SK-N-SH (cell line): ENCODE measurements at regions not wholly inside any gene's neighbourhood (a gene's known extent, or its start where the extent isn't known, plus 50 kb on each side); places are given as distances from the start of the nearest gene placed in this dataset.

Experiments
- CTCF ChIA-PET: fragments of 300-600, 350-600 bp; formaldehyde crosslinking; extraction: SDS; loops from one replicate; lab custom pipeline; 2021; lab: Yijun Ruan, JAX
- POLR2A ChIA-PET: fragments of 350-600 bp; sonication (Branson Sonifier 250); formaldehyde crosslinking; extraction: SDS; loops from one replicate; lab custom pipeline; 2020; ENCODE audit warnings: antibody characterized with exemption, inconsistent platforms; lab: Yijun Ruan, JAX
- DNase-seq: peaks from one replicate; pipeline ENCODE4 v3.0.0; 2012
- H2AFZ ChIP-seq: fragments of 200-600 bp; sonication (generic); 2 replicates; pipeline ENCODE4 v1.8.1; 2016; ENCODE audit warnings: antibody characterized with exemption, mild to moderate bottlenecking, low read depth
- H3F3A ChIP-seq: fragments of 200-600 bp; sonication (generic); replicated peaks from 2 replicates; pipeline ENCODE3; 2016; ENCODE audit warnings: antibody characterized with exemption, mild to moderate bottlenecking; ENCODE audit not compliant: insufficient read depth
- H3K27ac ChIP-seq, 2 experiments: fragments of 200-500 bp in 1 of 2; fragments of 200-600 bp in 1 of 2; sonication (Bioruptor generic) in 1 of 2; sonication (generic), shearing (Covaris generic) in 1 of 2; 2 replicates each; pipeline versions ENCODE4 v1.5.1 to v1.6.1; 2014 to 2016; ENCODE audit warnings: low read depth in 2 of 2, inconsistent platforms in 1 of 2, low read length in 1 of 2, mild to moderate bottlenecking in 1 of 2, mixed read lengths in 1 of 2
- H3K27me3 ChIP-seq: fragments of 200-600 bp; sonication (generic), shearing (Covaris generic); 2 replicates; pipeline ENCODE4 v1.6.1; 2016; ENCODE audit warnings: mixed run types; ENCODE audit not compliant: insufficient read depth
- H3K36me3 ChIP-seq, 2 experiments: fragments of 200-500 bp in 1 of 2; fragments of 200-600 bp in 1 of 2; sonication (Bioruptor generic) in 1 of 2; sonication (generic) in 1 of 2; replicated peaks in 1 of 2; 2 replicates each; pipeline versions ENCODE3 to v1.5.1; 2014 to 2016; ENCODE audit warnings: low read length in 1 of 2, mild to moderate bottlenecking in 1 of 2; ENCODE audit not compliant: insufficient read depth in 2 of 2, control insufficient read depth in 1 of 2
- H3K4me1 ChIP-seq, 2 experiments: fragments of 200-500 bp in 1 of 2; fragments of 200-600 bp in 1 of 2; sonication (Bioruptor generic) in 1 of 2; sonication (generic), shearing (Covaris generic) in 1 of 2; 2 replicates each; pipeline versions ENCODE4 v1.5.1 to v1.6.1; 2014 to 2016; ENCODE audit warnings: low read depth in 1 of 2, low read length in 1 of 2, mixed run types in 1 of 2; ENCODE audit not compliant: insufficient read depth in 2 of 2, control insufficient read depth in 1 of 2
- H3K4me2 ChIP-seq: fragments of 200-600 bp; sonication (generic), shearing (Covaris generic); 2 replicates; pipeline ENCODE4 v1.6.1; 2017; ENCODE audit warnings: mixed run types
- H3K4me3 ChIP-seq, 2 experiments: fragments of 200-500 bp in 1 of 2; fragments of 200-600 bp in 1 of 2; sonication (Bioruptor generic) in 1 of 2; sonication (generic), shearing (Covaris generic) in 1 of 2; 2 replicates each; pipeline versions ENCODE4 v1.5.1 to v1.8.1; 2014 to 2016; ENCODE audit warnings: low read depth in 2 of 2, inconsistent platforms in 1 of 2, low read length in 1 of 2, mild to moderate bottlenecking in 1 of 2, mixed read lengths in 1 of 2, moderate library complexity in 1 of 2
- H3K79me2 ChIP-seq: fragments of 200-600 bp; sonication (generic); 2 replicates; pipeline ENCODE4 v1.8.1; 2017; ENCODE audit warnings: mild to moderate bottlenecking; ENCODE audit not compliant: insufficient read depth
- H3K9ac ChIP-seq: fragments of 200-600 bp; sonication (generic); 2 replicates; pipeline ENCODE4 v1.6.1; 2017; ENCODE audit warnings: mixed run types
- H3K9me2 ChIP-seq: fragments of 200-600 bp; sonication (generic); 2 replicates; pipeline ENCODE4 v1.6.1; 2017; ENCODE audit warnings: mixed run types
- H3K9me3 ChIP-seq: fragments of 200-600 bp; sonication (generic); 2 replicates; pipeline ENCODE4 v1.6.1; 2017; ENCODE audit warnings: mixed run types, mild to moderate bottlenecking, moderate library complexity
- H4K20me1 ChIP-seq: fragments of 200-600 bp; sonication (generic); 2 replicates; pipeline ENCODE4 v1.6.1; 2017; ENCODE audit warnings: mild to moderate bottlenecking, mixed run types; ENCODE audit not compliant: insufficient read depth
- EP300 ChIP-seq, 2 experiments: IDR thresholded peaks; 2 replicates each; pipeline versions ENCODE4 v1.4.0 to v1.6.1; 2012; ENCODE audit warnings: borderline replicate concordance in 1 of 2, low read depth in 1 of 2, low read length in 1 of 2
- FOSL2 ChIP-seq: IDR thresholded peaks from 2 replicates; pipeline ENCODE4 v1.4.0; 2012; ENCODE audit warnings: low read depth, mild to moderate bottlenecking, moderate library complexity, borderline replicate concordance
- GABPA ChIP-seq: IDR thresholded peaks from 2 replicates; pipeline ENCODE4 v1.4.0; 2012; ENCODE audit warnings: low read depth, mild to moderate bottlenecking
- RCOR1 ChIP-seq: fragments of 150-350 bp; IDR thresholded peaks from 2 replicates; pipeline ENCODE4 v1.6.1; 2017; ENCODE audit warnings: antibody characterized with exemption, low read length
- SIN3A ChIP-seq: IDR thresholded peaks from 2 replicates; pipeline ENCODE4 v1.6.1; 2012; ENCODE audit warnings: low read depth, mild to moderate bottlenecking, low read length, moderate library complexity, borderline replicate concordance
- WGBS: methylation state at CpG from one replicate; pipeline ENCODE4 v1.1.6; 2017; ENCODE audit warnings: low lambda C conversion rate; 5-methylcytosine and 5-hydroxymethylcytosine counted together
- TF ChIP-seq, protein P1 (sequence below): fragments of 200-600 bp; sonication (generic); IDR thresholded peaks from 2 replicates; pipeline ENCODE4 v1.6.1; 2017; ENCODE audit warnings: antibody characterized with exemption, mild to moderate bottlenecking, moderate library complexity
- TF ChIP-seq, protein P2 (sequence below): fragments of 150-350 bp; IDR thresholded peaks from 2 replicates; pipeline ENCODE4 v1.6.1; 2016; ENCODE audit warnings: mild to moderate bottlenecking, low read depth, low read length
- TF ChIP-seq, protein P3 (sequence below): IDR thresholded peaks from 2 replicates; pipeline ENCODE4; 2012
- TF ChIP-seq, protein P4 (sequence below): IDR thresholded peaks from 2 replicates; pipeline ENCODE4 v1.4.0; 2012; ENCODE audit warnings: low read depth
- TF ChIP-seq, protein P5 (sequence below): IDR thresholded peaks from 2 replicates; pipeline ENCODE4 v1.4.0; 2012; ENCODE audit warnings: low read depth, borderline replicate concordance

DNA sequence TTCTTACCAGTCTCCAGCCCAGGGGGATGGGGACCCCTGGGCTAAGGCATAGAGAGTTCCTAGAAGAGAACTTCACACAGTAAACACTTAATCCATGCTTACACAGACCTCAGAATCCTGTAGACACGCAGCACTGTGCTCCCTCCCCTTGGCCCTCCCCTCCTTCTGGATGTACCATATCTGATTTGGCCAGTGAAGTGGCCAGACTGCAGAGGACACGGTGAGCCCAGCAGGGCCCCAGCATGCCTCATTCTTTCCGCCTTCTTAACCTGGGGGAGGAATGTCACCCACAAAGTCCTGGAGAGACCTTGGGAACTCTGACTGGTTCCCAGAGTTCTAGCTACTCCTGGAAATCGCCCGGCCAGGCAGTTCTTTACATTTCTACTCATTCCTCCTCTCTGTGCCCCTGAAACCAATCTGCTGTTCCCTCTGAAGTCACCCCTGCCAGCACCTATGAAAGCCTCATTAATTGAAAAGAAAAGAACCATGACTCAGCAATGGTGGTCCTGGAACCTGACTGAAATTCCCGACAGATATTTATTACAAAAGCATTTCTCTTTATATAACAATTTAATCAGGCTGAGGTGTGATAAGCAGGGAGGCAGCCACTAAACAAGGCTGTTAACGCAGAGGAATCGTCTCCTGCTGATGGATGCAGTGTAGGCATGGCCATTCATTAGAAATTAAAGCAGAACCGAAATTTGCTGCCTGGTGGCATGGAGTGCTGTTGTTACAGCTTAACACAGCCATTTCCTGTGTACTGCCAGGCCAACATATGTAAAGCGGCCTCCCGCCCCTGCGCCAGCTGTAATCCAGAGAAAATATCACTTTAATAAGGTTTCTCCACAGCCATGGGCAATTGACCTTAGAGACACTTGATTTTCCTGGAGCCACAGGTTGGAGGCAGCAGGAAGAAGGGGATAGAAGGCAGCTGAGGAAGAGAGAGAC, 74.6 kb upstream of the KCND3 start:
- H3F3A ChIP-seq: no peaks in the 10 kb centered on the region
- no peaks in the 10 kb centered on the region; a peak in 1 of 4 replicates for H3K4me1 ChIP-seq
- no peaks in the 10 kb centered on the region for H3K36me3 ChIP-seq
- TF ChIP-seq FOSL2 (no peak), RCOR1 (no peak), EP300 (IDR thresholded peaks at IDR 0.05; ENCODE audit: borderline replicate concordance in 1 of 2, low read depth in 1 of 2, low read length in 1 of 2) (no peak), GABPA (no peak), SIN3A (no peak)
- TF ChIP-seq, protein P1, sequence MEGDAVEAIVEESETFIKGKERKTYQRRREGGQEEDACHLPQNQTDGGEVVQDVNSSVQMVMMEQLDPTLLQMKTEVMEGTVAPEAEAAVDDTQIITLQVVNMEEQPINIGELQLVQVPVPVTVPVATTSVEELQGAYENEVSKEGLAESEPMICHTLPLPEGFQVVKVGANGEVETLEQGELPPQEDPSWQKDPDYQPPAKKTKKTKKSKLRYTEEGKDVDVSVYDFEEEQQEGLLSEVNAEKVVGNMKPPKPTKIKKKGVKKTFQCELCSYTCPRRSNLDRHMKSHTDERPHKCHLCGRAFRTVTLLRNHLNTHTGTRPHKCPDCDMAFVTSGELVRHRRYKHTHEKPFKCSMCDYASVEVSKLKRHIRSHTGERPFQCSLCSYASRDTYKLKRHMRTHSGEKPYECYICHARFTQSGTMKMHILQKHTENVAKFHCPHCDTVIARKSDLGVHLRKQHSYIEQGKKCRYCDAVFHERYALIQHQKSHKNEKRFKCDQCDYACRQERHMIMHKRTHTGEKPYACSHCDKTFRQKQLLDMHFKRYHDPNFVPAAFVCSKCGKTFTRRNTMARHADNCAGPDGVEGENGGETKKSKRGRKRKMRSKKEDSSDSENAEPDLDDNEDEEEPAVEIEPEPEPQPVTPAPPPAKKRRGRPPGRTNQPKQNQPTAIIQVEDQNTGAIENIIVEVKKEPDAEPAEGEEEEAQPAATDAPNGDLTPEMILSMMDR: no peak
- TF ChIP-seq, protein P2, sequence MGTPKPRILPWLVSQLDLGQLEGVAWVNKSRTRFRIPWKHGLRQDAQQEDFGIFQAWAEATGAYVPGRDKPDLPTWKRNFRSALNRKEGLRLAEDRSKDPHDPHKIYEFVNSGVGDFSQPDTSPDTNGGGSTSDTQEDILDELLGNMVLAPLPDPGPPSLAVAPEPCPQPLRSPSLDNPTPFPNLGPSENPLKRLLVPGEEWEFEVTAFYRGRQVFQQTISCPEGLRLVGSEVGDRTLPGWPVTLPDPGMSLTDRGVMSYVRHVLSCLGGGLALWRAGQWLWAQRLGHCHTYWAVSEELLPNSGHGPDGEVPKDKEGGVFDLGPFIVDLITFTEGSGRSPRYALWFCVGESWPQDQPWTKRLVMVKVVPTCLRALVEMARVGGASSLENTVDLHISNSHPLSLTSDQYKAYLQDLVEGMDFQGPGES: no peak
- TF ChIP-seq, protein P3, sequence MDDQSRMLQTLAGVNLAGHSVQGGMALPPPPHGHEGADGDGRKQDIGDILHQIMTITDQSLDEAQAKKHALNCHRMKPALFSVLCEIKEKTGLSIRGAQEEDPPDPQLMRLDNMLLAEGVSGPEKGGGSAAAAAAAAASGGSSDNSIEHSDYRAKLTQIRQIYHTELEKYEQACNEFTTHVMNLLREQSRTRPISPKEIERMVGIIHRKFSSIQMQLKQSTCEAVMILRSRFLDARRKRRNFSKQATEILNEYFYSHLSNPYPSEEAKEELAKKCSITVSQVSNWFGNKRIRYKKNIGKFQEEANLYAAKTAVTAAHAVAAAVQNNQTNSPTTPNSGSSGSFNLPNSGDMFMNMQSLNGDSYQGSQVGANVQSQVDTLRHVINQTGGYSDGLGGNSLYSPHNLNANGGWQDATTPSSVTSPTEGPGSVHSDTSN: no peak
- TF ChIP-seq, protein P4, sequence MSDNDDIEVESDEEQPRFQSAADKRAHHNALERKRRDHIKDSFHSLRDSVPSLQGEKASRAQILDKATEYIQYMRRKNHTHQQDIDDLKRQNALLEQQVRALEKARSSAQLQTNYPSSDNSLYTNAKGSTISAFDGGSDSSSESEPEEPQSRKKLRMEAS: no peak
- TF ChIP-seq, protein P5, sequence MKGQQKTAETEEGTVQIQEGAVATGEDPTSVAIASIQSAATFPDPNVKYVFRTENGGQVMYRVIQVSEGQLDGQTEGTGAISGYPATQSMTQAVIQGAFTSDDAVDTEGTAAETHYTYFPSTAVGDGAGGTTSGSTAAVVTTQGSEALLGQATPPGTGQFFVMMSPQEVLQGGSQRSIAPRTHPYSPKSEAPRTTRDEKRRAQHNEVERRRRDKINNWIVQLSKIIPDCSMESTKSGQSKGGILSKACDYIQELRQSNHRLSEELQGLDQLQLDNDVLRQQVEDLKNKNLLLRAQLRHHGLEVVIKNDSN: no peak
- ChIA-PET CTCF (no interaction called here), POLR2A (no interaction called here)
- no peak overlapping the region for H3K27ac ChIP-seq
- no peak for DNase-seq
- H3K79me2 ChIP-seq: no peaks in the 10 kb centered on the region
- H3K27me3 ChIP-seq: no peaks in the 10 kb centered on the region
- H3K4me2 ChIP-seq: no peak overlapping the region
- no peaks in the 10 kb centered on the region for H3K9me3 ChIP-seq
- H3K9me2 ChIP-seq: no peaks in the 10 kb centered on the region
- H4K20me1 ChIP-seq: no peaks in the 10 kb centered on the region
- no peak overlapping the region for H3K4me3 ChIP-seq
- 27% methylated on average over 12 of the region's 12 CpGs for WGBS
- no peak overlapping the region for H3K9ac ChIP-seq
- H2AFZ ChIP-seq: no peak overlapping the region
